ENCODE measurements at regions not wholly inside any gene's neighbourhood (a gene's known extent, or its start where the extent isn't known, plus 50 kb on each side); places are given as distances from the start of the nearest gene placed in this dataset.

- TF ChIP-seq CTCF (IDR thresholded peaks at IDR 0.05): no peak
- 69 to 82% methylated on average over 4 of the region's 4 CpGs for WGBS, 2 donors
- Histone ChIP-seq H3K36me3 (no peaks in the 10 kb centered on the region), H3K4me3 (no peak overlapping the region), H3K4me1 (no peaks in the 10 kb centered on the region), H3K27me3 (peaks cover 0 to 4% (median 0%) of the 10 kb centered on the region in 4 donors), H3K27ac (no peak overlapping the region), H3K9me3 (no peaks in the 10 kb centered on the region)
- ATAC-seq (no peak), DNase-seq (no peak), FAIRE-seq (no peak)
- intact Hi-C loops (cut with DNase I): no loop called here
Observed at GRCh38 chr17:6322316-6322715, 112.6 kb downstream of the AIPL1 start.

- 42 to 55% methylated on average over 3 of the region's 3 CpGs for WGBS, 2 donors
- DNase-seq: no peak
- no peak for TF ChIP-seq CTCF (IDR thresholded peaks at IDR 0.05)
- Histone ChIP-seq H3K27me3 (no peaks in the 10 kb centered on the region), H3K4me3 (no peak overlapping the region), H3K27ac (no peak overlapping the region), H3K9me3 (no peaks in the 10 kb centered on the region), H3K4me1 (no peaks in the 10 kb centered on the region), H3K36me3 (no peaks in the 10 kb centered on the region)
- ATAC-seq: no peak
- FAIRE-seq: no peak
- intact Hi-C loops (cut with DNase I): no loop called here
Observed at GRCh38 chr17:6314311-6314710, 120.6 kb downstream of the AIPL1 start.

- Histone ChIP-seq H3K4me1 (no peaks in the 10 kb centered on the region), H3K9me3 (no peaks in the 10 kb centered on the region), H3K4me3 (no peak overlapping the region), H3K36me3 (no peaks in the 10 kb centered on the region), H3K27me3 (no peaks in the 10 kb centered on the region), H3K27ac (no peak overlapping the region)
- FAIRE-seq (no peak), DNase-seq (no peak), ATAC-seq (no peak)
- TF ChIP-seq CTCF (IDR thresholded peaks at IDR 0.05): no peak
- WGBS, 2 donors: 29 to 48% methylated on average over 12 of the region's 12 CpGs
- intact Hi-C loops (cut with DNase I): no loop called here
Observed at GRCh38 chr17:6313835-6314234, 121.1 kb downstream of the AIPL1 start.

- ATAC-seq (no peak), FAIRE-seq (no peak)
- intact Hi-C loops (cut with DNase I): no loop called here
Observed at GRCh38 chr17:6306820-6307219, 128.1 kb downstream of the AIPL1 start.

More at GRCh38 chr17:6306820-6307219, 128.1 kb downstream of the AIPL1 start:
- Histone ChIP-seq H3K4me3 (no peak overlapping the region), H3K9me3 (no peaks in the 10 kb centered on the region), H3K27me3 (no peaks in the 10 kb centered on the region), H3K36me3 (no peaks in the 10 kb centered on the region), H3K4me1 (no peaks in the 10 kb centered on the region), H3K27ac (no peak overlapping the region)
- TF ChIP-seq CTCF (IDR thresholded peaks at IDR 0.05): no peak
- WGBS, 2 donors: 14 to 25% methylated on average over 3 to 4 of the region's 4 CpGs
- no peak for DNase-seq

Data from pancreas (tissue), 10 donors.